ENCODE measurements at regions not wholly inside any gene's neighbourhood (a gene's known extent, or its start where the extent isn't known, plus 50 kb on each side); places are given as distances from the start of the nearest gene placed in this dataset.

DNA sequence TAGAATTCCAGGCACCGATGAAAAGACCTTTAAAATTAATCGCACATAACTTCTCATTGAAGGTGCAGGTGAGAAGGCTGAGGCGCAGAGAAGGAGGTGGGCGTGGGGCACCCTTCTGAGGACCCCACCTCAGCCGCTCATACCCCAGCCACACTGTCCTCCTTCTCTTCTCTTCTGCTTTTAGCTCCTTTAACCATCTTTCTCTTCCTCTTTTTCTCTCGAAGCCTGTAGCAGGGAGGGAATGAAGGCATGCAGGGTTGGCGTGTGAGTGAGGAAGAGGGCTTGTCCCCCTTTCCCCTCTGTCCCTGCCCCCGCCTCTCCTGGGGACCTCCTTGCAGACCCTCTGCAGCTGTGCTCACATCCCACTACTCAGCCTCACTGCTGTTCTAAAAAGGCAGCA is 57.8 kb upstream of the CACNA1E start:
- TF ChIP-seq, protein P1, sequence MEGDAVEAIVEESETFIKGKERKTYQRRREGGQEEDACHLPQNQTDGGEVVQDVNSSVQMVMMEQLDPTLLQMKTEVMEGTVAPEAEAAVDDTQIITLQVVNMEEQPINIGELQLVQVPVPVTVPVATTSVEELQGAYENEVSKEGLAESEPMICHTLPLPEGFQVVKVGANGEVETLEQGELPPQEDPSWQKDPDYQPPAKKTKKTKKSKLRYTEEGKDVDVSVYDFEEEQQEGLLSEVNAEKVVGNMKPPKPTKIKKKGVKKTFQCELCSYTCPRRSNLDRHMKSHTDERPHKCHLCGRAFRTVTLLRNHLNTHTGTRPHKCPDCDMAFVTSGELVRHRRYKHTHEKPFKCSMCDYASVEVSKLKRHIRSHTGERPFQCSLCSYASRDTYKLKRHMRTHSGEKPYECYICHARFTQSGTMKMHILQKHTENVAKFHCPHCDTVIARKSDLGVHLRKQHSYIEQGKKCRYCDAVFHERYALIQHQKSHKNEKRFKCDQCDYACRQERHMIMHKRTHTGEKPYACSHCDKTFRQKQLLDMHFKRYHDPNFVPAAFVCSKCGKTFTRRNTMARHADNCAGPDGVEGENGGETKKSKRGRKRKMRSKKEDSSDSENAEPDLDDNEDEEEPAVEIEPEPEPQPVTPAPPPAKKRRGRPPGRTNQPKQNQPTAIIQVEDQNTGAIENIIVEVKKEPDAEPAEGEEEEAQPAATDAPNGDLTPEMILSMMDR (IDR thresholded peaks at IDR 0.05; ENCODE audit: low read length), result no peak
- no peak for TF ChIP-seq EZH2phosphoT487 (IDR thresholded peaks at IDR 0.05; ENCODE audit: low read length)

All from MM.1S (cell line).